HG03280 (cell line): ENCODE measurements at regions not wholly inside any gene's neighbourhood (a gene's known extent, or its start where the extent isn't known, plus 50 kb on each side); places are given as distances from the start of the nearest gene placed in this dataset.
A peak's percentile ranks its signal among the peaks of the same experiment; 100 is the strongest.
"Not testable (repeated sequence)": the region's sequence is repeated elsewhere in the genome, so short reads cannot be mapped to it uniquely, and the experiment has no call there.

Source experiments
- ATAC-seq: cut with Tn5 transposase; IDR thresholded peaks from one replicate; pipeline ENCODE4 v1.9.1; 2021; ENCODE audit warnings: mild to moderate bottlenecking, moderate library complexity; ENCODE audit not compliant: unreplicated experiment

DNA sequence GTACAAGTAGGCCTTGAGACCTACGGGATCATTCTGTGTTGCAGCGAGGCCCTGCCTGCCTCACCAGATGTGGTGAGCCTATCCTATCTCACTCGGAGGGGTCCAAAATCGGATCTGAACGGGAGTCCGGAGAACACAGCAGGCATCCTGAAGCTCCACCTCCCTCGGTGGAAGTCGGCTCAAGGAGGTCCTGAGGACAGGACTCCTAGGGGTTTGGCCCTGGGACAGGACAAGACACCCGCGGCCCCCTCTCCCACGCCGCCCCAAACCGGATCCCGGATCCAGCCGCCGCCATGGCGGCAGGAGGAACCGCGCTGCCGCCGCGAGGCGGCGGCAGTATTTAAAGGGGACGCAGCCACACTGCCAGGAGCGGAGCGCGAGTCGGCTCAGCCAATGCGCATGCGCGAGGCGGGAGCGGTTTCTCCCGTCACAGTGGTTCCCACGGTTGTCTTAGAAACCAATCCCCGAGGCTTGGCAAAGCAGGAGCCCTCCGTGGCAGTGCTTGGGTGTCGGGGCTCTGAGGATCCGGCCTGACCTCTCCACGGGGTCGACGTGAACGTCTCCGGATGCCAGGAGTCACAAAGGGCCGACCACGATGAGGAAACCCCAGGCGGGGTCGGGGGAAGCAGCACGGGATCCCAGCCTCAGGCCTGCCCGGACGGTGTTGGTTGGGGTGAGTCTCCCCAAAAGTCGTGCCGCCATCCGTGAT is 454.6 kb upstream of the ZNG1F start:
- ATAC-seq: peak; percentile 99

DNA sequence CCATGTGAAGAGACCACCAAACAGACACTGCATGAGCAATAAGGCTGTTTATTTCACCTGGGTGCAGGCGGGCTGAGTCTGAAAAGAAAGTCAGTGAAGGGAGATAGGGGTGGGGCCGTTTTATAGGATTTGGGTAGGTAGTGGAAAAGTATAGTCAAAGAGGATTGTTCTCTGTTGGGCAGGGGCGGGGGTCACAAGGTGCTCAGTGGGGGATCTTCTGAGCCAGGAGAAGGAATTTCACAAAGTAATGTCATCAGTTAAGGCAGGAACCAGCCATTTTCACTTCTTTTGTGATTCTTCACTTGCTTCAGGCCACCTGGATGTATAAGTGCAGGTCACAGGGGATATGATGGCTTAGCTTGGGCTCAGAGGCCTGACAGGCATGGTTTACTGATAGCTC is 444.6 kb upstream of the ZNG1F start:
- ATAC-seq: not testable (repeated sequence)

DNA sequence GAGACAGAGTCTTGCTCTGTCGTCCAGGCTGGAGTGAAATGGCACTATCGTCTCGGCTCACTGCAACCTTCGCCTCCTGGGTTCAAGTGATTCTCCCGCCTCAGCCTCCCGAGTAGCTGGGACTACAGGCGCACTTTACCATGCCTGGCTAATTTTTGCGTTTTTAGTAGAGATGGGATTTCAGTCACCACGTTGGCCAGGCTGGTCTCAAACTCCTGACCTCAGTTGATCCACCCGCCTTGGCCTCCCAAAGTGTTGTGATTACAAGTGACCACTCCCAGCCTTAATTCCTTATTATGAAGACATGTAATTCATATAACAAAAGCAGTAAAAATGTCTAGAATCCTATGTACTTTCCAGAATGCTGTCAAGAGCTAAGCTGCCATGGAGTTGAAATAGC is 434.5 kb upstream of the ZNG1F start:
- not testable (repeated sequence) for ATAC-seq

DNA sequence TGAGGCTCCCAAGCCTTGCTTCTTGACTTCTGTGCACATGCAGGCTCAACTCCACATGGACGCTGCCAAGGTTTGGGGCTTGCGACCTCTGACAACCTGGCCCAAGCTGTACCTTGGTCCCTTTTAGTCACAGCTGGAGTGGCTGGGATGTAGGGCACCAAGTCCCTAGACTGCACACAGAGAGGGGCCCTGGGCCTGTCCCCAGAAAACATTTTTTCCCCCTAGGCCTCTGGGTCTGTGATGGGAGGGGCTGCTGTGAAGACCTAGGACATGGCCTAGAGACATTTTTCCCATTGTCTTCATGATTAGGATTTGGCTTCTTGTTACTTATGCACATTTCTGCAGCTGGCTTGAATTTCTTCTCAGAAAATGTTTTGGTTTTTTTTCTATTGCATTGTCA is 430.1 kb upstream of the ZNG1F start:
- ATAC-seq: not testable (repeated sequence)

DNA sequence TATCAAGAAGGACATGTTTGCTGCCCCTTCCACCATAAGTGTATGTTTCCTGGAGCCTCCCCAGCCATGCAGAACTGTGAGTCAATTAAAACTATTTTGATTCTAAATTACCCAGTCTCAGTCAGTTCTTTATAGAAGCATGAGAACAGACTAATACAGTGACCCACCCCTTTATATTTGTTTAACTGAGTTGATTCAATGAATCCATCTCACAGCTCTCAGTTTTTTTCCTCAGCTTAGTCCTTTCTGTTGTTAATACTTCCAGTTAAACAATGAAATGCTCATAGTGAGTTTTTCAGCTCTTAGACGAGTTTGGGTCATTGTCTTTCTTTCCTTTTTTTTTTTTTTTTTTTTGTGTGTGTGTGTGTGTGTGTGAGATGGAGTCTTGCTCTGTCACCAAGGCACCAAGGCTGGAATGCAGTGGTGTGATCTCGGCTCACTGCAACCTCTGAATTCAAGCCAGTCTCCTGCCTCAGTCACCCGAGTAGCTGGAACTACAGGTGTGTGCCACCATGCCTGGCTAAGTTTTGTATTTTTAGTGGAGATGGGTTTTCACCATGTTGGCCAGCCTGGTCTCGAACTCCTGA is 417.9 kb upstream of the ZNG1F start:
- not testable (repeated sequence) for ATAC-seq

DNA sequence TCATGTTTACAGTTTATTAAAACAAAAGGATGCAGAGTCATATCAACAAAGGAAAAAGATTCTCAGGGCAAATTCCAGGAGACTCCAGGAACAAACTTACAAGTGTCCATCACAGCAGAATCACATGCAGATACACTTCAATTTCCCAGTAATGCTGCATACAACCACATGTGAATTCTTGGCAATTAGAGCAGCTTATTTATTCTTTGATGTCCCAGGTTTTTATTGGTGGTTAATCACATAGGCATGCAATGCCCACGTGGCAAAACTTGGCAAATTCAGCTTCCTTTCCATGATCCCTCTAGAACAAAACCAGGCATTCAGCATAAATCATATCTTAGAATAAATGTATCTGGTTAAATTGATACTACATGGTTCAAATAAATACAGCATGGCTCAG is 376.5 kb upstream of the ZNG1F start:
- not testable (repeated sequence) for ATAC-seq
